Dermis blood vessel endothelial cell (primary cell): ENCODE measurements at regions not wholly inside any gene's neighbourhood (a gene's known extent, or its start where the extent isn't known, plus 50 kb on each side); places are given as distances from the start of the nearest gene placed in this dataset.
"Not testable (repeated sequence)": the region's sequence is repeated elsewhere in the genome, so short reads cannot be mapped to it uniquely, and the experiment has no call there.

Source experiments
- DNase-seq: peaks from one replicate; pipeline ENCODE4 v3.0.0; 2010

DNA sequence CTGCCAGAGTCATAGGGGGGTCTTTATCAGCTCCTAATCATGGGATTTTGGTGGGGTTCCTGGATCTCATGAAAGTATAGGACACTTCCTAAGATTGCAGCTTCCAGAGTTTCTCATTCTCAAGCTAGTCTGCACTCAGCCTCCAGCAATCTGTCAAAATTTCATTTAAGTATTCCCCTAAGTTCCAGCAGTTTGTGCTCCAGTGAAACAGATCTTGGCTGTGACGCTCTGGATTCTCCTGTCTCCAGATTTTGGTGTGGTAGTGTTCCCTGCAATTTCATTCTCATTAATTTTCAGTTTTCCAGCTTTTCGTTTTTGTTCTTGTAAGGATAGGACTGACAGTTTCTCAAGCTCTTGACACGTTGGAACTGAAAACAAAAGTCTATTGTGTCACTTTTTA lies 908.9 kb upstream of the MIR17HG start:
- DNase-seq: no peak

DNA sequence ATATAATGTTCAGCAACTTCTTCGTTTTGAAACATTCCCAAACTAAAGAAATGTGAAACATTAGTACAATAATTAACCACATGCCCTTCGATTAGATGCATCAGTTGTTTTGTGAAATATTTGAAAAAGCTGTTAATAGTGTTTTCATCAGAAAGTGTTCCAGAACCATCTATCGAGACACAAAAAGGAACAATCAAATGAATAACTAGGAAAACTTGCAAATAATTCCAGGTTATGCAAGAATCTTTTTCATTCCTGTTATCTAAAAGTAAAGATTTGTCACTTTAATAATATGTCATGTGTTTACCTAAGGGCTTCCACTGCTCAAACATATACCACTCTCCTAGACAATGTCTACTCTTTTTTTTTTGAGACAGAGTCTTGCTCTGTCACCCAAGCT lies 904.2 kb upstream of the MIR17HG start:
- DNase-seq: no peak

DNA sequence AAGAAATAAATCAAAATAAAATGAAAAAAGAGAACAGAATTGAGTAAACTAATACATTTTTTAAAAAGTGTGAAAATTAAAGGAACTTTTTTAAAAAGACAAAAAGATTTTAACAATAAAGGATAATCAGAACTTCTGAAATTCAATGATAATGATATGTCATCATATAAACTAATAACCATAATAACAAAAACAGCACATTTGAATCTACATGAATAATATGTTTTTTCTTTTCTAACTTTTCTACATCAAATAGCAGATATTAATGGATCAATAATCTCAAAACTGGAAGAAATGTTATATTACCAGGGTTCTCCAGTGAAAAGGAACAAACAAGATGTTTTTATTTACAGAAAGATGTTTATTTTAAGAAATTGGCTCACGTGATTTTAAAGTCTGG lies 903.3 kb upstream of the MIR17HG start:
- DNase-seq: no peak

DNA sequence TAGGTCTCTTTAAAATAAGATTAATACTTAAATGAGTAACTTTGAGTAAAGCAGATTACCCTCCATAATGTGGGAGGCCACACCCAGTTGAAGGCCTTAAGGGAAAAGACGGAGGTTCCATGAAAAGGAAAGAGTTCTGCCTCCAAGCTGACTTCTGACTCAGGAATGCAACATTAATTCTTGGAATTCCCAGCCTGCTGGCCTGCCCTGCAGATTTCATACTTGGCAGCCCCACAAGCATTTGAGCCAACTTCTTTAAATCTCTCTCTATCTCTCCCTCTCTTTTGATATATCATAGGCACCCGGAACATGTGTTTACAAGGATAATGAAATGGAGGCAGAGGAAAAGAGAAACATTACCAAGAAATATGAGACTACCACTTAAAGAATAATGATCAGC lies 902.3 kb upstream of the MIR17HG start:
- peak; percentile 20 for DNase-seq

DNA sequence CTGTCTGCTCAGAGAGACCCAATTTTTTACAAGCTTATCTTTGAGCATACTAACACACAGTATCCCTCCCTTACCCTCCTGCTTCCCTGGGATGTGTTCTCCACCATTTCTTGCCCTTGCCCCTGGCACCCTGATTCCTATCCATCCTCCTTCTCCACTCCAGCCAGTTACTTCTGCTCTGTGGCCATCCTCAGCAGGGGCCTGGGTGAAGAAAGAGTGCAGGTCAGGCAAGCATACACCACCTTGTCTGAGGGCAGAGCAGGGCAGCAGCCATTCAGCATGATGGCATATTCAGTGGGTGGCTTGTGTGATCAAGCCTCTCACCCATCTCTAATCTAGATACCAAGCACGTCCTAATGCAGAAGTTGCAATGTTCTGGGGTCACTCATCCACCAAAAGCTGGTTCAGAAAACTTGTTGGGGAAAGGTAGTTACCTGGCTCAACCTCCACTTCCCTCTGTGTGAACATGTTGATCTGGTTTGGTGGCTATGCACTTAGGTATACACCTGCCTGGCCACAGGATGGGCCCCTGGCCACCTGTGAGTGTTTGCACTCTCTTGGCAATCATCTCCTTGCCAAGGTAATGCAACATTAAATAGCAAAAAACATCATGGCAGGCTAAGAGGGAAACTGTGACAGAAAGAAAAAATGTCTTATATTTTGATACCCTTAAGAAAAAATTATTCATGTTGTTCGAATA lies 900.3 kb upstream of the MIR17HG start:
- DNase-seq: no peak

DNA sequence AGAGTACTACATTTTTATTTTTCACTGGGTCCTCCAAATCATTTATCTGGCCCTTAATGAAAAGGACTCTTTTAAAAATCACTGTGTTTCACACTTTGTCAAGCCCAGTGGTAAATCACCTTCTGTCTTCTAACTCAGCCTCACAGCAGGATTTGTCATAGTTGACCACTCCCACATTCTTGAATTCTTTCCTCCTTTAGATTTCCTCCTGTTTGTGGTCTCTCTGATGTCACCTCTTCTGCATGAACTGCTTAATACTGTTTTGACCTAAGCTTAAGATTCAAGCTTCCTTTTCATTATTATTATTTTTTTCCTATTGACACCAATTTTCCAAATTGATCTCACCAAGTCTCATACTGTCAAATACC lies 899.8 kb upstream of the MIR17HG start:
- DNase-seq: peak; percentile 5

DNA sequence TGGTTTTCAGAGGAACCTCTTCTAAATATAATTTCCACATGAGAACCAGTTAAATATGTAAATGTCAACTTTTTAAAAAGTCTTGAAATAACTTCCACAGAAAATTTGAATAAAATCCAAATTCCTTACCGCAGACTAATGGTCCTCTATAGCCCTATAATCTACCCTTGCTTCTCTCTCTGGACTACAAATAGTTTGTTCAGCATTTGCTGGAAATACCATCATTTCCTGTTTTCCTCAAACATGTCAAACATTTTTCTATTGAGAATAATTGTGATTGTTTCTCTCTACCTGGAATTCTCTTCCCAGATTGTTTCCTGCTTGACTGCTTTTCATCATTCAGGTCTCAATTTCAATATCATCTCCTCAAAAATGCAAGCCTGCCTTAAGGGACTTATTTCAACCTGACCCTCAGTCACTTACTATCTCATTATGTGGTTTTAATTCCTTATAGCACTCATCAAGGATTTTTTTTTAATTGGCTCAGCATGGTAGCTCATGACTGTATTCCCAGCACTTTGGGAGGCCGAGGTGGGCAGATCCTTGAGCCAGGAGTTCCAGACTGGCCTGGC lies 898.9 kb upstream of the MIR17HG start:
- peak; percentile 3 for DNase-seq

DNA sequence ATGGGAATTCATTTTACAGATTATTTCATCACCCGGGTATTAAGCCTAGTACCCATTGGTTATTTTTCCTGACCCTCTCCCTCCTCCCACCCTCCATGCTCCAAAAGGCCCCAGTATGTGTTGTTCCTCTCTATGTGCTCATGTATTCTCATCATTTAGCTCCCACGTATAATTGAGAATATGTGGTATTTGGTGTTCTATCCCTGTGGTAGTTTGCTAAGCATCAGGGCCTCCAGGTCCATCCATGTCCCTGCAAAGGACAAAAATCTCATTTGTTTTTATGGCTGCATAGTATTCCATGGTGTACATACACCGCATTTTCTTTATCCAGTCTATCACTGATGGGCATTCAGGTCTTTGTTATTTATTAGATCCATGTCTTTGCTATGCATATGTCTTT lies 894.1 kb upstream of the MIR17HG start:
- no peak for DNase-seq

DNA sequence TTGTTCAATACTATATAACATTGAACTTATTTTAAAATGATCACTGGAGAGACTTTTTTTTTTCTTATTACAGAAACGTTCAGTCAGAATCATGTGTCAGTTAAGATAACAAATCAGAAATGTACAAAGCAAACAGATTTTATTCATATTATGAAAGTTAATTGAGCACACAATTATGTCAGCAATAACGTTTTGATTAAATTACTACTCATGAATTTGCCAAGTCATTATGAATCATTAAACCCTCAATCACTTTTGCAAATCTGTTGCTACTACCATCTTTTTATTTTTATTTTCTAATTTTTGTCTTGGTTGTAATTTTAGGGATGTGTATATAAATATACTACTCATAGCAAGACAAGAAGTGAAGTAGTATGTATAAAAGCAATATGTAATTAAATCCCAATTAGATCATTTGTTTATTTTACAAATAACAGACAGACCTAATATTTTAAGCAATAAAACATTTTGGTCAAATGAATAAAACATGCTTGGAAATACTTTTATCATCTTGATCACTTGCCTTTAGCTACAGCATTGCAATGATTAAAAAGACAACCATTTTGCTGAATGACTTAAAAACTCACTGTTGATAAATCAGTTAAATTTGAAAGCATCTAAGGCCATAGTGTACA lies 893.4 kb upstream of the MIR17HG start:
- no peak for DNase-seq

DNA sequence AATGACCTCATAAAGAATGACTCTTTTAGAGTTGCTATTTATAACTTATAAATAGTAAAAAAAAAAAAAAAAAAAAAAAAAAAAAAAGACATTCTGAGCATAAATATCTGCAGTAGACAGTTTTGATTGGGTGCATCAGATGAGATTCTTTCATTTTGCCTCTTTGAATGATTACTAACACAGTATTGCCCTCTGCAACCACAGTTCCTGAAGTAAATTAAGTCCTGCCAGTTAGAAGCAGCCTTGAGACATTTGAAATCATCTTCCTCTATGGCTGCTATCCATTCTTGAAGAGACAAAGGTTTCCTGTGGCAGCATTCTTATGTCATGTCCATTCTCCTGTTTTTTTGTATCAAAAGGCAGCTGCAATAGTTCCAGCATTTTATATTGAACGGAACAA lies 892.4 kb upstream of the MIR17HG start:
- DNase-seq: no peak

DNA sequence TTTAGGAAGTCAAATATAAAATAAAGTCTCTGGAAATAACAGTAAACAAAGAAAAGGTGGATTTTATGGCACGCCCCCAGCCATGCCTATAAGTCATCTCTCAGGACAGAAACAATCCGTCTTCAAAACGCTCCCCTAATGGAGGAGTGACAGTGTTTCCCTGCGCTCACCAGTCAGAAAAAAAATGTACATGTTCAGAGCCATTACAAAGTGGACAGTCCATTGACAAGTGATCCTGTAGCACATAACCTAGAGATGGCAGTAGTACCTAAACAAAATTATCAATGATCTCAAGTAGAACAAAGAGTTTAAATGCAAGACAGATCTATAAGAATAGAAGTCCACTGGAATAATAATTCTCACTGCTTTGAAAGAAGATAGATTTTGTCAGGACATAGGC lies 891.7 kb upstream of the MIR17HG start:
- no peak for DNase-seq

DNA sequence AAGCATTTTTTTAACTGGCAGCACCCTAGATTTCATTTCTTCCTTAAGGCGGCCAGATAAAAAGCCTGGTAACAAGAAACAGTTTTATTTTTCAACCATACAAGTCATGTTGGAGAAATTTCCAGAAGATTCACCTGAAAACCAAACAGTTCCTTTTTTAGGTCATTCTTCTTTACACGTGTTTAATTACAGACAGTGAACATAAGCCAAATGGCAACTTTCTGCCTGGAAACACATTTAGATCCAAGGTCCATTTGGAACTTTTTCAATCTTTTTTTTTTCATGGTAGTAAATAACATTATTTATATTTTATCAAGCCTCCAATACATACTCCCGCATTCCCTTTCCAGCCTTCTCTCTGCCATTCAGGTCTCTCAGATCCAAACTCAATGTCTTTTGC lies 886.1 kb upstream of the MIR17HG start:
- no peak for DNase-seq

DNA sequence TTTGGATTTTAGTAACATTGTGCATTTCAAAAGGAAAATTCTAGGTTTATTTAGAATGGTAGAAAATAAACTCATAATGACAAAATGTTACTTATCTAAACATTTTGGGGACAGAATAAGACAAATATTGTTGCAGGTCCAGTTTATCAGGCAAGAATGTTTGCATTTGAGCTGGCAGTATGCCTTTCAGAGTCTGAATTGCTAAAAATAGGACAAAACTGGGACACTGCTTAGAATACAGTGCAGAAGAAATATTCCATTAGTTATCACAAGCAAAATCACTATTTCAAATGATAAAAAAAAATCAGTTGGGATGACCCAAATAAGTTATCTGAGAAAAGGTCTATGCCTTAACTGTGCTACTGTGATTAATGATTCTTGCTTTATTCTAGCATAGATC lies 870.3 kb upstream of the MIR17HG start:
- no peak for DNase-seq

DNA sequence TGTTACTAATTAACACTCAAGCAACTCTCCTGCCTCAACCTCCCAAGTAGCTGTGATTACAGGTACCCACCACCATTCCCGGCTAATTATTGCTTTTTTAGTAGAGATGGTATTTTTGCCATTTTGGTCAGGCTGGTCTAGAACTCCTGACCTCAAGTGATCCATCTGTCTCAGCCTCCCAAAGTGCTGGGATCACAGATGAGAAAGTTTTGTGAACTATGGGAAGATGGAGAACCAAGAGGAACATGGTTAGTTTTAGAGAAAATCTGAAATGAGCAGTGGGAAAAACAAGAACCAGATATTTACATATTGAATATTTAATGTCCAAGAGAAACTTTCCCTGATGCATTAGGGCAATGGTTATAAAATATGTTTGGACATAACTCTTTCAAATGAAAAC lies 863.6 kb upstream of the MIR17HG start:
- DNase-seq: no peak

DNA sequence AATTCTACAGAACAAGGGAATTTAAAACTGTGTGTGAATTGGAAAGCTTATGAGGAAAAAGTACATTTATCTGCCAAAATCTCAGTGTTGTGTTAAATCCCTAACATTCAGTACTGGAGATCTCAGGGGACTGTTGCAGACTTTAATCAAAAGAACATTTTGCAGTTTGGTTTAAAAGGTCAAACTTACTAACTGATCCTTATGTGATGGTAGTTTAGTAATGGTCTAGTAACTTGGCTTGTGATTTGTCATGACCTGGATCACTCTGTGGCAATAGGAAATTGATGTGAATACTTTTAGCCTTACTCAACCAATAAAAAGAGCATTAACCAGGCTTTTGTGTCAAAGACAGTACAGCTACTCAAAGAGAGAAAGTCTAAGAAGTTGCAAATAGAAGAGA lies 862.1 kb upstream of the MIR17HG start:
- DNase-seq: no peak

DNA sequence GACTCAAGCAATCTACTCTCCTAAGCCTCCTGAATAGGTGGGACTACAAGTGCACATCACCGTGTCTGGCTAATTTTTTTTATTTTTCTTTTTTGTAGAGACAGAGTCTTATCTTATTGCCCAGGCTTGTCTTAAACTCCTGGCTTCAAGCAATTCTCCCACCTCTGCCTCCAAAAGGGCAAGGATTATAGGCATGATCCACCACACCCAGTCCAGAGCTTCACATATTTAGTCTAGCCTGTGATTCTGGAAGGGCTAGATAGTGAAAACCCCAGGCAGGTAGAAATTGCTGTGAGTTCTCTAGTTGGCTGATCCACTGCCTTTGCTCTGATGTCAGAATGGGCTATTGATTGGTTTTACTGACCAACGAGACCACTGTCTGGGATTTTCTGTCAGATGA lies 854.6 kb upstream of the MIR17HG start:
- no peak for DNase-seq

DNA sequence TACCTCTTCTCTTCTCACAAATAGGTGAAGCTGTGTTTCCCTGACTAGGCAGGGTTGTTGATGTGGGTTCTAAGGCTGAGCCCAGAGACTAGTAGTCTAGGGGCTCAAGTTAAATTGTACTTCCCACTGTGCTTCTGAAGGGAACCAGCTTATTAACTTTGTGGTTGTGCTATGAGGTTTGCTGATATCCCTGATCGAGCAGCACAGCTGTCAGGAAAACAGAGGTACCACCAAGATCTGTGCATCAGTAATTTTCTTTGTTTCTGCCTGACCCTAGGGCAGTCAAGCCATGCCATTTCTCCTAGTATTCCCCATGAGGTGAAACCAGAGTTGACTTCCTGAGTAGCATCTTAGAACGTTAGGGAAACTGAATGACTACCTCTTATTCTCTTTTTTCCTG lies 853.8 kb upstream of the MIR17HG start:
- no peak for DNase-seq

DNA sequence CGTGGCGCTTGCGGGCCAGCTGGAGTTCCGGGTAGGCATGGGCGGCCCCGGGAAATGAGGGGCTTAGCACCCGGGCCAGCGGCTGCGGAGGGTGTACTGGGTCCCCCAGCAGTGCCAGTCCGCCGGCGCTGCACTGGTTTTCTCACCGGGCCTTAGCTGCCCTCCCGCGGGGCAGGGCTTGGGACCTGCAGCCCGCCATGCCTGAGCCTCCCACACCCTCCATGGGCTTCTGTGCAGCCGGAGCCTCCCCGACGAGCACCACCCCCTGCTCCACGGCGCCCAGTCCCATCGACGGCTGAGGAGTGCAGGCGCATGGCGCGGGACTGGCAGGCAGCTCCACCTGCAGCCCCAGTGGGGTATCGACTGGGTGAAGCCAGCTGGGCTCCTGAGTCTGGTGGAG lies 852.6 kb upstream of the MIR17HG start:
- DNase-seq: not testable (repeated sequence)

DNA sequence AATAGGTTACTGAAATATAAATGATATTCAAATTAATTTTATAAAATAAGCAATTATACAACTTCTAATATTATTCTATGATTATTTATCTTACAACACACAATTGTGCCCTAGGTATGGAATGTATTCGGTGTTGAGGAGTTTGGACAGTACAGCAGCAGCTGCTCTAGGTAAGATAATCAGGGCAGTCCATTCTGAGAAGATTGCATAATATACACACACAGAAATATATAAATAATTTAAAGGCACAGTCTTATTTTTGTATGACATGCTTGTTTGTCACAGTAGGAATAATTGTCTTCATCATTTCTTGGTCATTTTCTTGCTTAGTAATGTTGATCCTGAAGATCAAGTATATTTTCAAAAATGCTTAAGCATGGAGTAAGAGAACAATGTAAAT lies 849.4 kb upstream of the MIR17HG start:
- DNase-seq: no peak

DNA sequence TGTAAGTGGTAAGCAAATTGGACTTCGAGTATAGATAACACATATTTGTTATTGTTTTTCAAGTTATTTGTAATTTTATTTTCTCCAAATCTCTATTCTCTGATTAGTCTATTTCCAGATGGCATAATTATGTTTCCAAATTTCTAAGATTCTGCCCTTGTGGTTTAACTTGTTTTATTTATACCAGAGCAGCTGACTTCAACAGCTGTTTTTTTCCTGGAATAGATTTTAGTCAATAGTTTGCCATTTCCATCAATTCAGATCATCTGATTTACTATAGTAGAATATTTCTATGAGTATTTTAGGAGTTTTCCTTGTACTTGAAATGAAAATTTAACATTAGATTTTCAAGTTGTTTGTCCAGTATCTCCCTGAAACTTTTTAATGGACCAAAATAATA lies 848.7 kb upstream of the MIR17HG start:
- DNase-seq: no peak

DNA sequence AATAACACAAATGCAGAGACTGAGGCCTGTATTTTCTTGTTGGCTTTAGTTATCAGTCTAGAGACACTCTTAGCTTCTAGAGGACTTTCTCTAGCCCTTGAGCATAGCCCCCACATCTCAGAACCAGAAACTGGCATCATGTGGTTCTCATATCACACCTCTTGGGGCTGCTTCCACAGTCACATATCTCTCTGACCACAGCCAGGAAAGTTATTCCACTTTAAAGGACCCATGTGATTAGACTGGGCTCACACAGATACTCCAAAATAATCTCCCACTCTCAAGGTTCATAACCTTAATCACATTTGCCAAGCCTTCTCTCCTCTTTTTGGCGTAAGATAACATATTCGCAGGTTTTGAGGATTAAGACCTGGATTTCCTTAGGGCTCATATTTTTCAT lies 846.9 kb upstream of the MIR17HG start:
- no peak for DNase-seq

DNA sequence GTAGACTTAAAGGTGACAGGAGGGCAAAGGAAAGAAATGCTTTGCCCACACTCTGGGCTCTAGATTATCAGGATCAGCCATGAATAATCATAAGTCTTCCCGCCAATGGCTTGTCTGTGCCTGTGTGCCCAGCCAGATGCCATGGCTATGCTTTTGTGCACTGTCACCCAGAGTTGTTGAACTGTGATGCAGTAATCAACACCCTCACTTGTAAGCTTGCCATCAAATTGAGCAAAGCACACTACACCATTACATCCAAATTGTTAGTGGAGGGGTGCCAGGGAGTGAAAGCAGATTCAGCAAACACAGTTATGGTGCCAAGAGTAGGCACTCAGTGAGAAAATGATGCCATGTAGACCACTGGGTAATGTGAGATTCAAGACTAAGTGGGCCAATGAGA lies 845.3 kb upstream of the MIR17HG start:
- no peak for DNase-seq

DNA sequence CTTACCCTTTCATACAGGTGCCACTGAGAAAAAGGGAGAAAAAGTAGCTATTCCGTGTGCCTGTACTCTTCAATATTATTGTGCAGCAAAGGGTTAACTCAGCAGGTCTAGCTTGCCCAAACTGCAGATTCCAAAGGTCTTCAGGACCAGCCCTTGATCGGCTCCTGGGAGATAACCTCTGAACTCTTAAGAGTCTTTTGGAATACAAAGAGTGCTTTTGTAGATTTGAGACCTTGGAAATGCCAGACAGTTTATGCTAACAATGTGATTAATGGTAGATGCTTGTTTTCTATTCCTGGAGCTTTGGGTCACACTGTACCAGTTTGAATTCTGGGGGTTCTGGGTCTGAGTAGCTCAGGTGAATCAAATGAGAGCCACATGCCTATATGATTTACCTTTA lies 844.7 kb upstream of the MIR17HG start:
- DNase-seq: no peak

DNA sequence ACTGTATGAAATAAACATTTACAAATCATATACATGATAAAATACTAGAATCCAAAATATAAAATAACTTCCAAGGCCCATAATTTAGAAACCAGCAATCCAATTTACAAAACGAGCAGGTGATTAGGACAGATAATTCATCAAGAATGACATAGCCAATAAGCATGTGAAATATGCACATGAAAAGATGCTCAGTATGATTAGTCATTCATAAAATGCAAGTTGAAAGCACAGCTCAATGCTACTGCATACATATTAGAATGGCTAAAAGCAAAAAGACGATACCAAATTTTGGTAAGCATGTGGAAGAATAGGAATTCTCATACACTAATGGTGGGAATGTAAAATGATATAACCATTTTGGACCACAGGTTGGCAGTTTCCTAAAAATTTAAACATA lies 837.2 kb upstream of the MIR17HG start:
- DNase-seq: no peak

DNA sequence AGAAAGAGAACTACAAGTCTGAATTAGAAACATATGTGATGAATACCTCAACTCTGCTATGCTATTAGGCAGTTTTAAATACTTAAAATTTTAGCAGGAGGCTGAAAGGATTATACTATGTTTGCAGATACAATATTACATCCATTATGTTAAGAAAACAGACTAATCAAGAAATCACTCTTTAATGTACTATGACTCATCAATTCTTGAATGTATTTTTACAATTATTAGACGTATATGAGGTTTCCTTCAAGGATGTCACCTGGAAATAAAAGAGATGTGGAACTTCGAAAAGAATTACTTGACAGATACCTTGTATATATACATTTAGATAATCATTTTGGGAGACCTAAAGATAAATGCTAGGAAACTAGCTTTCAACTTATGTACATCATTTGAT lies 835.6 kb upstream of the MIR17HG start:
- DNase-seq: no peak
